ENCODE measurements at regions not wholly inside any gene's neighbourhood (a gene's known extent, or its start where the extent isn't known, plus 50 kb on each side); places are given as distances from the start of the nearest gene placed in this dataset.

DNA sequence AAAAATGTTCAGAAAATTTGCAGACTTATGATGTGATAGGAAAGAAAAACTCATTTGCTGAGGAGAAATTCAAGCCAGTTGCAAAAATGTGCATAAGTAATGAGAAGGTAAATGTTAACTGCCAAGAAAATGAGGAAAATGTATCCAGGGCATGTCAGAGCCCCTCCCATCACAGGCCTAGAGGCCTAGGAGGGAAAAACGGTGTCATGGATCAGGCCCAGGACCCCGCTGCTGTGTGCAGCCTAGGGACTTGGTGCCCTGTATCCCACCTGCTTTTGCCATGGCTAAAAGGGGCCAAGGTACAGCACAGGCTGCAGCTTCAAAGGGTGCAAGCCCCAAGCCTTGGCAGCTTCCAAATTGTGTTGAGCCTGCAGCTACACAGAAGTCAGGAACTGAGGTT lies 214.0 kb upstream of the ADGRL4 start:
- Histone ChIP-seq H3K9me3 (no peaks in the 10 kb centered on the region), H3K4me3 (ENCODE audit: low read depth in 1 of 2, low read length in 1 of 2) (no peak overlapping the region), H3K36me3 (no peaks in the 10 kb centered on the region), H3K27me3 (no peaks in the 10 kb centered on the region), H3K4me1 (ENCODE audit: control insufficient read depth in 1 of 2, insufficient read depth in 1 of 2, low read depth in 1 of 2, low read length in 1 of 2) (no peaks in the 10 kb centered on the region), H3K27ac (no peak overlapping the region)
- no peak for TF ChIP-seq CTCF (IDR thresholded peaks at IDR 0.05)

- Histone ChIP-seq H3K36me3 (no peaks in the 10 kb centered on the region), H3K4me1 (ENCODE audit: control insufficient read depth in 1 of 2, insufficient read depth in 1 of 2, low read depth in 1 of 2, low read length in 1 of 2) (no peaks in the 10 kb centered on the region), H3K9me3 (no peaks in the 10 kb centered on the region), H3K27me3 (no peaks in the 10 kb centered on the region), H3K27ac (no peak overlapping the region), H3K4me3 (ENCODE audit: low read depth in 1 of 2, low read length in 1 of 2) (no peak overlapping the region)
- no peak for TF ChIP-seq CTCF (IDR thresholded peaks at IDR 0.05)
These were observed 208.8 kb upstream of the ADGRL4 start for GRCh38 chr1:79215311-79215710.

DNA sequence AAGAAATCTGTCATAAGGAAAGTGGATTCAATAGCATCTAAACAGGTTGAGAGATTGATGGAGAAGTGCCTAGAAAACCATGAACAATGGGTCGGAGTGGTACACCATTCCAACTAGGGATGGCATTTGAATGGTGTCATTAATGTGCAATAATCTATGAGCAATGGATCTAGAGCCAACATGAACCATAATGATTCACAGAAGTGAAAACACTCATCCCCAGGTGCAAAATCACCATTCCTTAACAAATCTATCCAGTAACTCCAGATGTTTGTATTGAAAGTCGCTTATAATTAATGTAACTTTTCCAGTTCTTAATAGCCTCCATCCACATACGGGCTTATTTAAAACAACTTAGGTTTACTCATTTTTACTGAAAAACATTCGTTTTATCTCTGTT lies 201.3 kb upstream of the ADGRL4 start:
- H3K4me1 ChIP-seq (ENCODE audit: control insufficient read depth in 1 of 2, insufficient read depth in 1 of 2, low read depth in 1 of 2, low read length in 1 of 2): no peaks in the 10 kb centered on the region
- no peaks in the 10 kb centered on the region for H3K36me3 ChIP-seq
- H3K27ac ChIP-seq: no peak overlapping the region
- no peak for TF ChIP-seq CTCF (IDR thresholded peaks at IDR 0.05)
- no peaks in the 10 kb centered on the region for H3K27me3 ChIP-seq
- H3K9me3 ChIP-seq: no peaks in the 10 kb centered on the region
- no peak overlapping the region for H3K4me3 ChIP-seq (ENCODE audit: low read depth in 1 of 2, low read length in 1 of 2)

DNA sequence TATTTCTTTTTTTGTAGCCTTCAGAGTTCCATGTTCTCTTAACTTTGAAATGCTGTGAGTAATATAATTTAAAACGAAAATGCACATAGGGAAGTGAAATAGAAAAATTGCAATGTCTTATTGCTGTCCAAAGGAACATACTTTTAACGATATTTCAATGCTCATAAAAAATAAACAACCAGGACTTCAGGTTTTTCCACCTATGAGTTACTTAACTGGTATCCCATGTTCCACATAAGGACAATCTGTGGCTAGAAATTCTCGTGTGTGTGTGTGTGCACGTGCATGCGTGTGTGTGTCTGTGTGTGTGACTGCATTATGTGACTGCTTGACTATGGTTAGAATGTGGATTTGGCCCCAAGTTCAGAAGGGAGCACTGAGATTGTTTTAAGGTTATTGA lies 200.8 kb upstream of the ADGRL4 start:
- no peak for TF ChIP-seq CTCF (IDR thresholded peaks at IDR 0.05)
- H3K4me3 ChIP-seq (ENCODE audit: low read depth in 1 of 2, low read length in 1 of 2): no peak overlapping the region
- no peak overlapping the region for H3K27ac ChIP-seq
- H3K9me3 ChIP-seq: no peaks in the 10 kb centered on the region
- H3K36me3 ChIP-seq: no peaks in the 10 kb centered on the region
- H3K27me3 ChIP-seq: no peaks in the 10 kb centered on the region
- H3K4me1 ChIP-seq (ENCODE audit: control insufficient read depth in 1 of 2, insufficient read depth in 1 of 2, low read depth in 1 of 2, low read length in 1 of 2): no peaks in the 10 kb centered on the region

- no peaks in the 10 kb centered on the region for H3K27me3 ChIP-seq
- H3K4me3 ChIP-seq (ENCODE audit: low read depth in 1 of 2, low read length in 1 of 2): no peak overlapping the region
- no peak for TF ChIP-seq CTCF (IDR thresholded peaks at IDR 0.05)
- no peaks in the 10 kb centered on the region for H3K4me1 ChIP-seq (ENCODE audit: control insufficient read depth in 1 of 2, insufficient read depth in 1 of 2, low read depth in 1 of 2, low read length in 1 of 2)
- no peak overlapping the region for H3K27ac ChIP-seq
- no peaks in the 10 kb centered on the region for H3K9me3 ChIP-seq
- H3K36me3 ChIP-seq: no peaks in the 10 kb centered on the region
These were observed 198.4 kb upstream of the ADGRL4 start for GRCh38 chr1:79204779-79205479.

All from neutrophil (primary cell).